Left cardiac atrium (tissue), 4 donors: ENCODE measurements at regions not wholly inside any gene's neighbourhood (a gene's known extent, or its start where the extent isn't known, plus 50 kb on each side); places are given as distances from the start of the nearest gene placed in this dataset.

Experiments used
- ATAC-seq, 2 donors: fragments of 200-7000 bp; cut with Tn5 transposase; one replicate each; pipeline ENCODE4 v1.9.1; 2020; ENCODE audit warnings: mild to moderate bottlenecking in 2 of 2, moderate library complexity in 2 of 2
- DNase-seq: peaks from one replicate; pipeline ENCODE4 v3.0.0-alpha.2; 2020
- intact Hi-C, 2 donors: fragments of 100-400 bp; cut with DNase I; formaldehyde crosslinking; loops; one replicate each; pipeline versions ENCODE4 v1.14.1 to v1.15.1; 2022 to 2023
- donor health status: DM: no; HTN: yes; CAD: no.
- donor health status: DM: no; HTN: yes; CAD: no; lungs with severe emphysema.
- donor health status: DM: yes; HTN: yes; CAD: no.
- donor health status: Dilated cardiomyopathy.

DNA sequence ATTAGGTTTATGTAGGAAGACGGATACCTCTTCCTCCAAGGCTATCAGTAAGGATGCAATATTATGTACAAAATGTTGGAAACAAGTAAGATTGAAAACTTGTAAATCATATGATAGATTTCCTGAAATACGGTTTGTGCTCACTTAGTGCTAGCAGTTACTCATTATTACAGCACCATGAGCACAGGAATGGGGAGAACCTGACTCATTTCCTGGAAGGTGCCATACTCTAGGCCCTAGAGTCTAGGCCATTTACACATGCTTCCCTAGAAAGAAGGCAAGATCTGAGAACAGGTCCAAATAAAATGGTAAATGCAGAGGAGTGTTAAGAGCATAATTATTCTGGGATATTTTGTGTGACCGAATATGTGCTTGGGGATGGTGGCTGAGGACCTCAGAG is 467.7 kb upstream of the CELF4 start:
- DNase-seq (no peak), ATAC-seq (no peak)
- intact Hi-C loops: no loop called here

DNA sequence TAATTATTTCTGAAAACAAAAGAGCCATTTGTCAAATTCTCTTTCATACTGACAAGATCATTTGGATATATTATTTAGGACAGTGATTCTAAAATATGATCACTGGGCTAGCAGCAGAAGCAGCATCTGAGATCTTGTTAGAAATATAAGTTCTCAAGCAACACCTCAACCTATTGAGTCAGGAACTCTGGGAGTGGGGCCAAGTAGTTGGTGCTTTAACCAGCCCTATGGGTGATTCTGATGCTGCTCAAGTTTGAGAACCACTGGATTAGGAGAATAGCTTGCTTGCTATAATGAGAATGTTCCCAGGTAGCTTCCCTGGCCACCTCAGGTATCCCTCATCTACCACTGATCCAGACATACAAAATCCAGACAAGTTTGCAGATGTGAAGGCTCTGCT is 466.9 kb upstream of the CELF4 start:
- no peak for ATAC-seq
- intact Hi-C loops: no loop called here
- no peak for DNase-seq

DNA sequence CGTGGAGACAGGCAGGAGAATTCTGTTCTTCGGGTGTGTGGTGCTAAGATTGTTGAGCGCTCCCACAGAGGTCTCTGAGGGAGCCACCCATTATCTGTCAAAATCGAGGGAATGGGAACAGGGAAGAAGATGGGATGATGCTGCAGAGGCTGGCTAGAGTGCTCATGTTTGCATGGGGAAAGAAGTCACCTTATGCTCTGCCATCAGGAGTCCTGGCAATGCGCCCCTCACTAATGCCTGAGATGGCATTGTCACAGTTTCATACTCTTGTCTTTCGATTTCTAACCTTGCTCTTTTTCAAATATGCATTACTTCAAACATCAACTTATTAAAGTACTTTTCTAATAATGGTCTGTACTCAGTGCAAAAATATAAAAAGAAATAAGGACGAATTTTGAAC is 463.3 kb upstream of the CELF4 start:
- DNase-seq (no peak), ATAC-seq (no peak)
- intact Hi-C loops: no loop called here

DNA sequence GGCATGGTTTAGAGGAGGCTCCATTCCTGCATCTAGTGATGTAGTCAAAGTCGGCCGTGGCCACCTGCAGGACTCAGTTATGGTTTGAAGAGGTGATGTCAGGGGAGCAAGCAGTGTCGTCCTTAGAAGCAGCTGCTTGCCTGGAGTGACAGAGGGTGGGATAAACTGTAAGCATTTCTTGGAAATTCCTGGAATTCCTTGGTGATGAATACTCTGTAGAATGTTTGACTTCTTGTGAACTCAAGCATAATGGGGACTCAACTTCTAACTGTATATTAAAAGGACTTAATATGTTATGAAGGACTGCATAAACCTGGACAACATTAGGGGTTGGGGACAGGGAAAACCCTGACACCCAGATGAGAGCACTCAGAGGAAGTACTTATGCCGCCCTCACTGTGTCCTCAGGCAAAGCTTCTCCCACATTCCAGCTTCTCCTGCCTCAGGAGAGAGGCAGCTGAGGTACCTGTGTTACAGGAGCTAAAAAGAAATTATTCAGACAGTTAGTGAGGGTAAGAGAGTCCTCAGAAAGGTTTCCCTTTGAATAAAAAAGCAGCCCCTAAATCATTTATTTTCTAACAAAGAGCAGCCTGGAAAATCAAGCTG is 459.9 kb upstream of the CELF4 start:
- no peak for ATAC-seq
- intact Hi-C loops: no loop called here

DNA sequence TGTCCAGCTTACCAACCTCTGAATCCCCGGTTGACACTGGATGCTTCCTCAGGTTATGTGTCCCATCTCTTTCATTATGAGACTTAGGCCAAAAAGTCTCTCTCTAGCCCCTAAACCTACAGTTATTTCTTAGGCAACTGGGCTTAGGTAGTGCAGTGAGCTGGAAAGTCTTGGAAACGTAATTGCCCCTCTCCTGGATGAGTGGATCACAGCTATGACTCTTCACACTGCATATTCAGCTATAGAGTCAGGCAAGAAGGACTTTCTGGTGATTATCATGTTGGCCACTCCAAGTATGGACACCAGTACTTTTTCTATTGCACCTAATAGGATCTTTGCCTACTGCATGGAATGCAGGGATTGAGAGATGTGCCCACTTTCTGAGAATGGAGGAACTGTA is 458.3 kb upstream of the CELF4 start:
- DNase-seq (no peak), ATAC-seq (no peak)
- intact Hi-C loops: no loop called here

More for the DNA sequence above, 459.9 kb upstream of the CELF4 start:
- DNase-seq: no peak

DNA sequence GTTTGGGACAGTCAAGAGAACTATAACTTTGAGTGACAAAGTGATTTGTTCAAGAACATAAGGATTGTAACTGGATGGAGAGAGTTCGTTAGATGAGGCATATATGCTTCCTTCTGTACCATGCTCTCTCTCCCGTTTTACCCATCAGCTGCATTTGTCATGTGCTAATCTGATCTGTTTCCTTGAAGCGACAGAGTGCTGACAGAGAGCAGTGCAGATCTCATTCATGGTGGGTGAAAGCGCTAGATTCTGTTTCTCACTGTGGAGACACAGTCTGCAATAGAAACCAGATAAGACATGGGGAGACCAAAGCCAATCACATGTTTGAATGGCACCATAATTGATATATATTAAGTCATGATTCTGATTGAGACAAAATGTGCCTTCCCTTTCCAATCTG is 456.6 kb upstream of the CELF4 start:
- DNase-seq (no peak), ATAC-seq (no peak)
- intact Hi-C loops: no loop called here

DNA sequence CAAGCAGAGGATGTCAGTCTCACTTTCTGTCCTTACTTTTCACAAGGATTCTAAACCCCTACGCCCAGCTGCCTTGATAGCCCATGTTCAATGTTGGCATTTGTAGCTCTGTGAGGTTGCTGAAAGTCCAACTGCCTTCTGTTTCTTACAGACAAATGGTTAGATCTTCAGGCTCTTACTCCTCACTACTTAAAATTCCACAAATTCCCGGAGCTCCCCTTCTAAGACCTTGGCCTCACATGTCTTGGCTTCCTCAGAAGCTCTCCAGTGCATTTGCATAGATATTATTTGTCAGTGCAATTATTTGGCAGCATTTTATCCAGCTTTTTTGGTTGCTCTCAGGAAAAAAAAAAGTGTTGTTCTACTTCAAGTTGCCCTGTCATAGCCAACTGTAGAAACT is 453.7 kb upstream of the CELF4 start:
- ATAC-seq (no peak), DNase-seq (no peak)
- intact Hi-C loops: no loop called here

DNA sequence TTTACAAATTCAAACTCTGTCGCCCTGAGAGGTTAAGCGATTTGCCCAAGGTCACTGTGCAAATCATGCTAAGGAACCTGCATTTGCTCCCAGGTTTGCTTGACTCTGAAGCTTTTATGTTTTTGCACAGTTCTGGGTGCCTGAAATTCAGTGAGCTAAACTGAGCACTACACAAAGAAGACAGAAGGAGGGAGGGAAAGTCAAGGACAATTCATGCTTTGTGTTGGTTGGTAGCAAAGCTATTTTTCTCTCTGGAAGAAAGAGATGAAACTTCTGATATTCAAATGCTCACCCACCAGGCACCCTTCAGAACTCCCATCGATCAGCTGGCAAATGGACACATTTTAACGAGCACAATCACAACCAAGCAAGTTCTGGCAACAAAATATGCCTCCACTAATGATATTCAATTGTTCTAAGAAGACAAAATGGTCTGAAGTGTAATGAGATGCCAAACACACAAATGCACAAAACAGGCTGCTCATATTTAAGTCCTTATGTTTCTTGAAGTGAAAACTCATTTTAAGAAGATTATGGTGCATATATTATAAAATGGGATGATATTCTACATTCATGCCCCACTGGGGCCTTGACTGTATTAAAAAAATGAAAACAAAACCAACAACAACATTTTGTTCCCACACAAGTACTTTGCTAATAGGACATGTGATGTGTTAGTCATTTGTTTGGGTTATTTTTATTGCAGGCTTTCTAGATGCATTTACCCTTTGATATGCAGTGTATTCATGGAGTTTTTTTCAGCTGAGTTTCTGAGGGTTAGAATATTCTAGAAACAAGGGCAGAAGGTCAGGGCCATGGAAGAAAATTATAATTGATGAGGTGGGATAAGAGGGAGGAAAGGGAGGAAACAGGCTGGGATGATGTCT is 445.6 kb upstream of the CELF4 start:
- intact Hi-C loops: no loop called here
- ATAC-seq (no peak), DNase-seq (no peak)

DNA sequence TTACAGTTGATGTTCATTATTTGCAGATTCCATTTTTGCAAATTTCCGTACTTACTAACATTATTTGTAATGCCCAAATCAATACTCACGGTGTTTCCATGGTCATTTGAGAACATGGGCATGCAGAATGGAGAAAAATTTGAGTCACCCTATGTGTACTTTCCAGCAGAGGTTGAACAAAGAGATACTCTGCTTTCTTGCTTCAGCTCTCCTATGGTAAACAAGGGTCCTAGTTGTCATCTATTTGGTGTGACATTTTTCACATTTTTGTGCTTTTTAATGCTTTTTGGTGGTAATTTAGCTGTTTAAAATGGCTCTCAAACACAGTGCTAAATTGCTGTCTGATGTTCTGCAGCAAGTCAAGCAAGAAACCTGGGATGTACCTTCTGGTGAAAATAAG is 444.4 kb upstream of the CELF4 start:
- no peak for DNase-seq
- no peak for ATAC-seq

DNA sequence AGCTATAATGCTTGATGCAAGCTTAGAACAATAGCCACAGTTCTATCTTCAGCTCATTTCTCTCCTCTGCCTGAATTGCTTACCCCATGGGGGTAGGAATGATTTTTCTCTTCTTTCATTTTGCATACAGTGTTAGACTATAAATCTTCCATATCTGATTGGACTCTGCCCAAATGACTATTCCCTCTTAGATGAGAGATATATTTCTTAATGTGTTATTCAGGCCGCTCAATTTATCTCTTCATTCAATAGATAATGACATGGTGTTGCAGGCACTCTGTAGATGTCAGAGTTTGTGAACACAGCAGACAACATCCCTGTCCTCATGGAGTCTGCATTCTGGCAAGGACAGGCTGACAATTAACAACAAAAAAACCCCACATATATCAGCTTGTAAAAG is 443.7 kb upstream of the CELF4 start:
- intact Hi-C loops: no loop called here
- DNase-seq (no peak), ATAC-seq (no peak)

More for the DNA sequence above, 444.4 kb upstream of the CELF4 start:
- intact Hi-C loops: no loop called here

DNA sequence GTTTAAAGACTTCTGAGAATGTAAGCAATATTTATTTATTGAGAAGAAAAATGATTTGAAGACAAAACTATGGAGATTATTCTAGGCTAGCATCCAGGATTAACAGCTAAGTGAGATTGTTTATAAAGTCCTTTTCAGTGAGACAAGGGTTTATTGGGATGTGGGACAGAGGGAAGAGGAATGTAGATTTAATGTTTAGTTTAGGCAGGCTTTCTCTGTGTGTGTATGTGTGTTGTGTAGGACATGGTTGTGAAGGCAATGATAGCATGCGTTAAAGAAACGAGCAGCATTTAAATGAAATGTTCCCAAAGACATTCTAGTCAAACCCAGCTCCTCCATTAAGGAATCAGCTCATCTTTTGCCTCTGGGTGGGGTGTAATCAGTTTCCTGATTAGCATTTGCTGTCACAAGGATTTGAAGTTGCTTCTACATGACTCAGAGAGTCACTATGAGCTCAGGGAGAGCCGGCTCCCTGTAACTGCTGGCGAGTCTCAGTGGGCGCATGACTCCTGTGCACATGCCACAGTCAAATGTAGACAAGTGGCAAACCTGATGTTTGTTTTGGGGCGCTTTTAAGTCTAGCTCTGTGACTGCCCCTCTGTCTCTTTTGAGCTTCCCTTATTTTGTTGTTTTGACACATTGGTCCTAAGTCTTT is 442.2 kb upstream of the CELF4 start:
- ATAC-seq (no peak), DNase-seq (no peak)
- intact Hi-C loops: no loop called here

DNA sequence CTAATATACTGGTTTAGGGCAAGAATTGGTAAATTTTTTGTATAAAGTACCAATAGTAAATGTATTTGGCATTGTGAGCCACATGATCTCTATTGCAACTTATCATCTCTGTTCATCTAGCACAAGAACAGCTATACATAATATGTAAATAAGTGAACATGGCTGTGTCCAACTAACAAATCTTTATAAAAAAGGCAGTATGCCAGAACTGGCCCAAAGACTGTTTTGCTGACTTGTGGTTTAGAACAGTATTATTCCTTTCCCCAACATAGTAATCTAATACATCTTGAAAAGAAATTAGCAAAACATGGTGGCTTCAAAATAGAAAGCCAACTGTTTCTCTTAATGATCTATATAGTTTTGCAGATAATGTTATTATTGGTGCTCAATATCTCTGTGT is 441.4 kb upstream of the CELF4 start:
- intact Hi-C loops: no loop called here
- DNase-seq (no peak), ATAC-seq (no peak)

DNA sequence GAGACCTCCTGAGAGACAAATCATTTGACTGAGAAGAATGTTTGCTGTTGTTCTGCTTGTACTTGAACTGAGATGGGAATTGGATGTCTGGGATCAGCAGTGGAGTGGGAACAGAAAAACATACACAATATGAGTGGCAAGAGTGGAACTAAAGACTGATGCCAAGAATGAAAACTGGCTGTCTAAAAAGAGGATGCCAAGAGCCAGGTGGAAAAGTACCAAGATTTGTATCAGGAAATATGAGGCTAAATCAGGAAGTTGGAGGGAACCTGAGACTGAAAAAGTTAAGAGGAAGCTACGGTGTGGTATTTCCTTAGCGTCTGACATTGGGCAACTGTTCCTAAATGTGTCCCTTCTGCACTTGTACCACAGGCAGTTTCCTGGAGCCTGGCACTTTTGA is 440.9 kb upstream of the CELF4 start:
- ATAC-seq (no peak), DNase-seq (no peak)
- intact Hi-C loops: no loop called here

DNA sequence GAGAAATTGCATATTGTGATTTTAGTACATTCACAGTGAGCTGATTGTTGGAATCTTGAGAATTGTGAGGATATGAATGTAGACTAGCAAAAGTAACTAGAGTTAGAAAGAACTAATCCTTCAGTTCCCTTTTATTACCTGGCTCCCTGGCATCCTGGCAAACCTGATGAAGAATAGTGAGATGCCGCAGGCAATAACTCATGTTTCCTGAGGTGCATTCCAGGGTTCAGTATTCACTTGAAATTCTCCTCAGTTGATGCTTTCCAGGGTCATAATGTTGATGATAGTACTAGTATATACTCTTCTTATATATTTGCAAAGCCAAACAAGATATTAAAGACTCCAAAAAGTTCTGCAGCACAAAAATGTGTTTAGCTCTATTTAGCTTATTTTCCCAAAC is 432.1 kb upstream of the CELF4 start:
- DNase-seq (no peak), ATAC-seq (no peak)
- intact Hi-C loops: no loop called here

DNA sequence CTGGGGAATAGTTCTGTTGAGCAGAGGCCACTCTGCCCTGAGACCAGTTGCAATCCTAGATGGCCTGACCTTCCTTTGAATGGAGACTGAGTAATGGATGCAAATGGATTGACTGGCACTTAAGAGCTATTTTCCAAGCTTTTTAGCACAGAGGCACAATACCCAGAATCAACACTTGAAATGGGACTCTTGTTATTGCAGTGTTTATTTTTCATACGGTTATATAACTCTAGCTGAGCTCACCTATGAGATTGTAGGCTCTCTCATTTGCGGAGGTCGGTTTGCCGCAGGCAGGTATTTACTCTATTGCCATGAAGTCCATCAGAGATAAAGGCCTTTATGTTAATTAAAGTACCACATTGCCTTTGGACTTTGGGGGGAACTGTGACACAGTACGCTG is 422.3 kb upstream of the CELF4 start:
- no peak for ATAC-seq
- no peak for DNase-seq
- intact Hi-C loops: no loop called here

DNA sequence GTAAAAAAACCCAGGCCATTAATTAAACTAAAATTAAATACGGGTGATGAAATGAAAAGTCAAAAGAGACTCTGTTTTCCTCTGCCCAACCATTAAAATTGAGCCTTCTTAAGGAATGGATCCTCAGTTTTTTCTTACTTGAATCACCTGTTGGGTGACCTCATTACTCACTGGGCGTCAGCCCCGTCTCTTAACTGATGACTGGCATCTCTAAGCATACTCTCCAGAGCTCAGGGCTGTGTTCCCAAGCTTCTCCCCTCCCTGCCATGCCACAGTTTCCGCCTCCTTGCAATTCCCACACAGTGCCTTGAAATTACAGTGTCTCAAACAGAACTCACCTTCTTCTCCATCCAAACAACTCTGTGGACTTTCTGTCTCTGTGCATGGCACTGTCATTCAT is 421.1 kb upstream of the CELF4 start:
- ATAC-seq (no peak), DNase-seq (no peak)
- intact Hi-C loops: no loop called here

DNA sequence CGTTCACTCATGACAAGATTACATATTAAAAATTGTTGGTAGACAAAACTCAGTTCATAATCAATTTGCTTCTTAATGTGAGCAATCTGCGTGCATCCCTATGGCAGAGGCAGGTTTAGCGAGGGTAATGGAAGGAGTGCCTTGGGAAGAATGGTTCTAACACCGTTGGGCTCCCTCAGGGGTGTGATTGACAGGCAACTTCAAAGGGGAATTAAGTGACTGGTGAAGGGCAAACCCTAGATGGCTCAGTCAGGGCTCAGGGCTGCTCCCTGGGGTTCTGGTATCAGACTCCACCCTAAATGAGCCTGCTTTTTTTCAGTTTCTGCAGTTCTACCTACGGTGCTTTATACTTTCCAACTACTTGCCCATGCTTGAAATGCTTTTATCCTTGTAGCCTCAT is 419.5 kb upstream of the CELF4 start:
- DNase-seq: no peak
- no peak for ATAC-seq
- intact Hi-C loops: no loop called here

DNA sequence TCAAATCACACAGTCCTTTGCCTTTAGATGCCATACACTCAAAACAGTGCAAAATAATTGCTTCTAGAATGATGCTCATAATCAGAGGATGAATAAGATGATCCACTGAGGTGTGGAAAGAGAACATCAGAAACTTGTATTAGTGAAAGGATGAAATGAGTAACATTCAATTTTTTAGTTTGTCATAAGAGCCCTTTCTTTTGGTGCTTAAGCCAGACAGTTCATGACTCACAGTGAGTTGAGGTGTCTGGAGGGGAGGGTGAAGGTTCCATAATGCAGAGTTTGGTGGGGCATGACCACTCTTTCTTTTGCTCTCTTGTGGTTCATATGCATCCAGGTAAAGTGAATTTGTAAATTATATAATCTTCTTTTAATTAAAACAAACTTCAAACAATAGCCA is 415.0 kb upstream of the CELF4 start:
- ATAC-seq (no peak), DNase-seq (no peak)
- intact Hi-C loops: no loop called here

DNA sequence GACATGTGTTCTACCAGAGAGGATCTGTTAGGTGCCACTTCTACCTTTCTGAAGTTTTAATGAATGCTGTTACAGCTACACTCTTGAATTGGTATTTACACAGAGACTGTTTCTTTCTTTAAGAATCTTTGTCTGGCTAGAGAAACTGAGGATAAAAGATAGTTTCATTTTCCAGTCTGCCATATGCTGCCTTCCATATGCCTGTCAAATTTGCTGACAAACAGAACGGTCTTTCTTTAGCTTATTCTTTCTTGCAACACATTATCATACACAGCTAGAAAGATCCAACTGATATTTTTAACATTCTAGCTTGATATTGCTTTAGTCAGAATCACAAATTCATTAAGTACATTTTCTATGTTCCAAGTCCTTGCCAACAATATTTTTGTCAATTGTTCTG is 409.8 kb upstream of the CELF4 start:
- intact Hi-C loops: no loop called here
- no peak for ATAC-seq

DNA sequence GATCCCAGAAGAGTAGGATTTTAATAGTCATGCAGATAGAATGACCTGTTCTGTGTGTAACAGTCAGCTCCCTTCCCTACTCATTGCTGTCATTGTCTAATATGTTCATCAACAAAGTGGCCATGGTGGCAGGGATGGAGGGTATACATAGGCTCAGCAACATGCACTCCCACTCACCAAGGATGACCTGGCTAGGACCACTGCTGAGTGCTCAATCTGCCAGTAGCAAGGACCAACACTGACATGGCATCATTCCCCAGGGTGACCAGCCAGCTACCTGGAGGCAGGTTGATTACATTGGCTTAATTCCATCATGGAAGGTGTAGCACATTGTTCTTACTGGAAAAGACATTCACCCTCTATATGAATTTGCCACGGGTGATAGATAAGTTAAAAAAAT is 401.7 kb upstream of the CELF4 start:
- ATAC-seq: no peak
- intact Hi-C loops: no loop called here

More for the DNA sequence above, 409.8 kb upstream of the CELF4 start:
- DNase-seq: no peak

DNA sequence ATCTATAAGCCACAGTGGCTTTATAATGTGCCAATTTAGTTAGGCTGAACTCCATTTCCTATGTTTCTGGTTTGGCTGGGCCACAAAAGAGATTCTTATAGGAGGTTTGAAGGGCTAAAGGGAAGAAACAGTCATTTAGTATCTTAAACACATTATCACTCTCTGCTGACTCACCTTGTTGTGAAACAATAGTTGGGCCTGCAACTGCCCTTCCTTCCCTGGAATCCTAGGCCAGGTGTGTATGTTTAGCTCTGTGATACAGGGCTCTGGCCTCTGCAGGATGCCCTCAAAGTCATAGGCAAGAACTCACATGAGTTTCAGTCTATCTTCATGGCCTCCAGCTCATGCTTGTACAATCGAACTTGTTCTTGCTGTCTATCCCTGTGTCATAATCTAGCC is 400.0 kb upstream of the CELF4 start:
- DNase-seq (no peak), ATAC-seq (no peak)
- intact Hi-C loops: no loop called here

More for the DNA sequence above, 401.7 kb upstream of the CELF4 start:
- no peak for DNase-seq
